ENCODE measurements at regions not wholly inside any gene's neighbourhood (a gene's known extent, or its start where the extent isn't known, plus 50 kb on each side); places are given as distances from the start of the nearest gene placed in this dataset.

GRCh38 chr16:76162046-76162445 is 115.2 kb upstream of the CNTNAP4 start:
- no peak for TF ChIP-seq POLR2A (IDR thresholded peaks at IDR 0.05)
- TF ChIP-seq CTCF (IDR thresholded peaks at IDR 0.05) = no peak
- TF ChIP-seq EP300 (IDR thresholded peaks at IDR 0.05) = no peak
